Brain microvascular endothelial cell (primary cell): ENCODE measurements at regions not wholly inside any gene's neighbourhood (a gene's known extent, or its start where the extent isn't known, plus 50 kb on each side); places are given as distances from the start of the nearest gene placed in this dataset.

Source experiments
- DNase-seq: peaks from one replicate; pipeline ENCODE4 v3.0.0-alpha.2; 2020
- H3K27ac ChIP-seq: fragments of 250-450 bp; sonication (Bioruptor Pico); 2 replicates; pipeline ENCODE4 v1.5.1; 2020; ENCODE audit warnings: mild to moderate bottlenecking, moderate library complexity
- H3K27me3 ChIP-seq: fragments of 250-450 bp; sonication (Bioruptor Pico); replicated peaks from 2 replicates; pipeline ENCODE4 v1.5.1; 2020; ENCODE audit warnings: mild to moderate bottlenecking
- H3K36me3 ChIP-seq: fragments of 250-450 bp; sonication (Bioruptor Pico); replicated peaks from 2 replicates; pipeline ENCODE4 v1.5.1; 2020; ENCODE audit warnings: mild to moderate bottlenecking
- H3K4me3 ChIP-seq: 2 replicates; pipeline ENCODE4 v1.5.1; 2011; ENCODE audit warnings: low read depth, mild to moderate bottlenecking, control low read depth, low read length, moderate library complexity
- in situ Hi-C: cut with HindIII; loops from 2 replicates; pipeline ENCODE4 v1.10.0; 2017; ENCODE audit warnings: low sequenced_read_pairs, low pct_ligation_motif_present
- TF ChIP-seq, protein P1 (sequence below): IDR thresholded peaks from 2 replicates; pipeline ENCODE4 v1.5.1; 2011; ENCODE audit warnings: low read depth, mild to moderate bottlenecking, moderate library complexity, low read length, control low read depth, inconsistent platforms; ENCODE audit errors: missing control alignments

DNA sequence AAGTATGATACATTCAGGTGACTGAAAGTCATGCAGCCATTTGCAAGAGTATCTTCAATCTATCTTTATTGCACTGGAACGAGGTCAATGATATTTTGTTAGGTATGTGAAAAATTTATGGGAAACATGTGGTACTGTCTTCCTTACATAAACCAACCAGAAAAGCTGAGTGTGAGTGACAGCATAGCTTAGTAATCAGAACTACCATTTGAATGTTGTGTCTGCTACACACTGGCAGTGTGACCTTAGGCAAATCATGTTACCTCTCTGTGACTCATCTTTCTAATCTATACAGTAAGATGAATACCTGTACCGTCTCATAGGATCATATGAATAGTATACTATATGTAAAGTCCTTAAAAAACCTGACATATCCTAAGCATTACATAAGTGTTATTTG, 337.9 kb upstream of the IL12A start:
- Histone ChIP-seq H3K4me3 (no peak overlapping the region), H3K27ac (no peak overlapping the region), H3K27me3 (no peaks in the 10 kb centered on the region), H3K36me3 (no peaks in the 10 kb centered on the region)
- no peak for DNase-seq
- TF ChIP-seq, protein P1, sequence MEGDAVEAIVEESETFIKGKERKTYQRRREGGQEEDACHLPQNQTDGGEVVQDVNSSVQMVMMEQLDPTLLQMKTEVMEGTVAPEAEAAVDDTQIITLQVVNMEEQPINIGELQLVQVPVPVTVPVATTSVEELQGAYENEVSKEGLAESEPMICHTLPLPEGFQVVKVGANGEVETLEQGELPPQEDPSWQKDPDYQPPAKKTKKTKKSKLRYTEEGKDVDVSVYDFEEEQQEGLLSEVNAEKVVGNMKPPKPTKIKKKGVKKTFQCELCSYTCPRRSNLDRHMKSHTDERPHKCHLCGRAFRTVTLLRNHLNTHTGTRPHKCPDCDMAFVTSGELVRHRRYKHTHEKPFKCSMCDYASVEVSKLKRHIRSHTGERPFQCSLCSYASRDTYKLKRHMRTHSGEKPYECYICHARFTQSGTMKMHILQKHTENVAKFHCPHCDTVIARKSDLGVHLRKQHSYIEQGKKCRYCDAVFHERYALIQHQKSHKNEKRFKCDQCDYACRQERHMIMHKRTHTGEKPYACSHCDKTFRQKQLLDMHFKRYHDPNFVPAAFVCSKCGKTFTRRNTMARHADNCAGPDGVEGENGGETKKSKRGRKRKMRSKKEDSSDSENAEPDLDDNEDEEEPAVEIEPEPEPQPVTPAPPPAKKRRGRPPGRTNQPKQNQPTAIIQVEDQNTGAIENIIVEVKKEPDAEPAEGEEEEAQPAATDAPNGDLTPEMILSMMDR: no peak
- in situ Hi-C loops: no loop called here

DNA sequence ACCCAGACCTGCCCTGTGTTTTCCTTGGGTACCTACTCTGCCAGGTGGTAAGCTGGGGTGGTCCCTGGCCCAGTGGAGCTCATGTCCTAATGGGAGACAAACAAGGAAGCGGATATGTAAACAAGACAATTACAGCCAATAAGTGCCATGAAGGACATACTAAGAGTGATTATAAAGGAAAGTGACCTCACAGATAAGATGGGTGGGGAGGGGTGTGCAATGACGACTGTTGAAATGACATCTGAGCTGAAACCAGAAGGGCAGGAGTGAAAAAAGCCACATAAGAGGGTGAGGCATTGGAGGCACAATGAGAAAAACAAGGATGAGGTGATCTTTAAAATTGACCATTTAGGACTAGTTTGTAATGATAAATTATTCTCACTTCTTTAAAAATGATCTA, 336.2 kb upstream of the IL12A start:
- TF ChIP-seq, protein P1: no peak
- Histone ChIP-seq H3K27me3 (no peaks in the 10 kb centered on the region), H3K36me3 (no peaks in the 10 kb centered on the region), H3K27ac (no peak overlapping the region), H3K4me3 (no peak overlapping the region)
- DNase-seq: no peak
- in situ Hi-C loops: no loop called here

DNA sequence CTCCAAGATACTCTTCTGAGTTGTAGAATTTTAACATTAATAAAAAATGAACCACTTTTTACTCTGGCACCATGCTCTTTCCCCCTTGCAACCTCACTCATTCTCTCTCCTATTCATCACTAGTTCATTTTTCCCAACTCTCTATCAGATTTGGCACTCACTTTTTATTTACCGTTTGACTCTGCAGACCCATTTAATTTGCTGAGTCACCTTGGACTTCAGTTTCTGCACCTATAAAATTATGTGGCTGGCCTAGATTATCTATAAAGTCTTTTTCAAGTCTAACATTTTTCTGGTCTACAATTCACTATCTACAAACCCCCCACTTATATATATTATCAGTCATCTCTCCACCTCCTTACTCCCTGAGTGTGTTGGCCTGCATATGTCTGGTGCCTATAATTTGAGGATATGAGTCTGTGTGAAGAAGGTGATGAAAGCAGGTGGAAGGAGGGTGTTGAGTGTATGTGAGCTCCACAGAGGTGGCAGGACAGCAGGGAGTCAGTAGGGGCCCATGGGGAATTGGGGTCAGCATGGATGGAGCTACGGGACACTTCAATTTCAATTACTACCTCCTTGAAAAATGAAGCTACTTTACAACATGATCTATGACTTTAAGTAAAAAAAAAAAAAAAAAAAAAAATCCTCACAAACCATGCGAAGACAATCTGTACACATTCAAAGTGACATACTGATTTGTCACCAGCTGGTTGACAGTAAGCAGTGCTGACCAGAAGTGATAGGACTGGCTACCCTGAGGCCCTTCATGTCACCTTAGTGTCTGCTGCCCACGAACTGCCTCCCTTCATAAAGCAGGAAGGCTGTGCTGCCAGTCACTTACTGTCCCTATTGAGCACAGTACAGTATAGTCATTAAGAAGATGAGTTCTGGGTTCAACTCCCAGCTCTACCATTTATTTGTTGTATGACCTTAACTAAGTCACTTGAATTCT, 334.2 kb upstream of the IL12A start:
- Histone ChIP-seq H3K36me3 (no peaks in the 10 kb centered on the region), H3K27ac (no peak overlapping the region), H3K27me3 (no peaks in the 10 kb centered on the region), H3K4me3 (no peak overlapping the region)
- in situ Hi-C loops: no loop called here
- DNase-seq: no peak
- TF ChIP-seq, protein P1: no peak

DNA sequence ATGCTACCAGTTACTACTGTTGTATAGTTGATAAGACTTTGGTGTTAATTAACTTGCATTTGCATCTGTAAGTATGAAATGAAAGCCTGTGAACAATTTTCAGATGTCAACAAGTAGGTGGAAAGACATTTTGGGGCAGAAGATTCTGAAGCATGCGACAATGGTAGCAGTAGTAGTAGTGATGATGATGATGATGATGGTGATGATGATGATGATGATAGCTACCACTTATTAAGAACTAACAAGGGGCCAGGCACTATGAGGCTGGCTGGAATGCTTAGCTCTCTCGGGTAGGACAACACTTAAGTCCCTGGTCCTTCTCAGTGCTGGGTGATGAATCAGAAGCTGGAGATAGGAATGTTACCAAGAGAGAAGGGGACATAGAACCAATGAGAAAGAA, 333.4 kb upstream of the IL12A start:
- Histone ChIP-seq H3K36me3 (no peaks in the 10 kb centered on the region), H3K27ac (no peak overlapping the region), H3K27me3 (no peaks in the 10 kb centered on the region), H3K4me3 (no peak overlapping the region)
- TF ChIP-seq, protein P1: no peak
- DNase-seq: no peak
- in situ Hi-C loops: no loop called here

DNA sequence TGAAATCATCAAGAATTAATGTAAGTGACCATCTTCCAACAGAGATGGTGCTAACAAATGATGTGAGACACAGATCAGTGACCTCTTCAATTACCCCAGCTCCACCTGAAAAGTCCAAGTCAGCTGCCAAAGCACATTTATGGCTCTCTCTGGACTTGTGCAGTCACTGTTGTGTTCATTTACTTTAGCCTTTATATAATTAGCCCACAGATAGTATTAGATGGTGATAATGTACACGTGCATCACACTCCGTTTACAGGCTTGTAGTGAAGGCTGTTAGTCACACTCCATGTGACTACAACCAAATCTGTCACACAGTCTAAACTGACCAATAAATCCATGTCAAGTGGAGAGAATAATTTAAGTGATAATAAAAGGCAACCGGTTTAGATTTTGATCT, 331.5 kb upstream of the IL12A start:
- Histone ChIP-seq H3K36me3 (no peaks in the 10 kb centered on the region), H3K27ac (no peak overlapping the region), H3K4me3 (no peak overlapping the region), H3K27me3 (no peaks in the 10 kb centered on the region)
- in situ Hi-C loops: no loop called here
- no peak for DNase-seq
- TF ChIP-seq, protein P1: no peak
